K562 (cell line): ENCODE measurements at regions not wholly inside any gene's neighbourhood (a gene's known extent, or its start where the extent isn't known, plus 50 kb on each side); places are given as distances from the start of the nearest gene placed in this dataset.

ENCODE experiments used
- BCOR ChIP-seq: fragments of 450-650 bp; IDR thresholded peaks from 2 replicates; pipeline ENCODE4 v1.6.1; 2016
- COPS2 ChIP-seq: fragments of 450-650 bp; conservative IDR thresholded peaks from 2 replicates; pipeline ENCODE4 v1.6.1; 2016; ENCODE audit warnings: mild to moderate bottlenecking, moderate library complexity
- EP400 ChIP-seq: fragments of 450-650 bp; IDR thresholded peaks from 2 replicates; pipeline ENCODE4 v1.6.1; 2017; ENCODE audit warnings: antibody characterized with exemption, mild to moderate bottlenecking, moderate library complexity
- HCFC1 ChIP-seq: IDR thresholded peaks from 2 replicates; pipeline ENCODE4 v1.6.1; 2012; ENCODE audit warnings: low read depth, low read length, improper control_type of control experiment
- HIVEP1 ChIP-seq: fragments of 250-450 bp; sonication (Bioruptor Pico); IDR thresholded peaks from 2 replicates; pipeline ENCODE4 v1.4.0; 2020; ENCODE audit warnings: mild to moderate bottlenecking
- HNRNPH1 ChIP-seq: fragments of 200-400 bp; formaldehyde crosslinking; optimal IDR thresholded peaks from 2 replicates; pipeline ENCODE3; 2017; ENCODE audit warnings: low read depth, mild to moderate bottlenecking, low read length, moderate library complexity
- HSF4 ChIP-seq: fragments of 250-450 bp; sonication (Bioruptor Pico); IDR thresholded peaks from 2 replicates; pipeline ENCODE4 v2.1.2; 2022; ENCODE audit warnings: mild to moderate bottlenecking, moderate library complexity, borderline replicate concordance
- L3MBTL2 ChIP-seq: fragments of 450-650 bp; IDR thresholded peaks from 2 replicates; pipeline ENCODE4 v1.6.1; 2016; ENCODE audit warnings: mild to moderate bottlenecking, moderate library complexity
- MAFK ChIP-seq: IDR thresholded peaks from 2 replicates; pipeline ENCODE4 v1.6.1; 2011; ENCODE audit warnings: low read length, improper control_type of control experiment
- MCM5 ChIP-seq: fragments of 450-650 bp; IDR thresholded peaks from 2 replicates; pipeline ENCODE4 v1.6.1; 2016; ENCODE audit warnings: low read depth
- MXI1 ChIP-seq: IDR thresholded peaks from 2 replicates; pipeline ENCODE4 v1.6.1; 2011; ENCODE audit warnings: low read depth, mild to moderate bottlenecking, improper control_type of control experiment, low read length
- OTX1 ChIP-seq: fragments of 450-650 bp; formaldehyde crosslinking; IDR thresholded peaks from 2 replicates; pipeline ENCODE4 v1.4.0; 2022; ENCODE audit warnings: mild to moderate bottlenecking
- RFX5 ChIP-seq: IDR thresholded peaks from 2 replicates; pipeline ENCODE4 v1.6.1; 2011; ENCODE audit warnings: low read depth, mild to moderate bottlenecking, improper control_type of control experiment, low read length
- RFX7 ChIP-seq: fragments of 250-450 bp; sonication (Bioruptor Pico); IDR thresholded peaks from 2 replicates; pipeline ENCODE4 v1.5.1; 2021; ENCODE audit warnings: mild to moderate bottlenecking
- SIN3A ChIP-seq, 2 experiments: fragments of 150-350 bp in 1 of 2; IDR thresholded peaks; 2 replicates each; pipeline ENCODE4 v1.6.1; 2011 to 2016; ENCODE audit warnings: borderline replicate concordance in 2 of 2, low read depth in 2 of 2, low read length in 2 of 2, mild to moderate bottlenecking in 2 of 2, moderate library complexity in 2 of 2; ENCODE audit not compliant: control insufficient read depth in 1 of 2
- XRCC4 ChIP-seq: IDR thresholded peaks from one replicate; pipeline ENCODE4 v1.6.1; 2011; ENCODE audit not compliant: insufficient read depth, insufficient read length; ENCODE audit errors: extremely low read depth
- ZFP30 ChIP-seq: fragments of 250-450 bp; sonication (Bioruptor Pico); IDR thresholded peaks from 2 replicates; pipeline ENCODE4 v1.8.0; 2022; ENCODE audit warnings: moderate library complexity, mild to moderate bottlenecking, inconsistent platforms, borderline replicate concordance
- ZNF311 ChIP-seq: fragments of 250-450 bp; sonication (Bioruptor Pico); IDR thresholded peaks from 2 replicates; pipeline ENCODE4 v1.4.0; 2020; ENCODE audit warnings: mild to moderate bottlenecking, moderate library complexity
- ZNF785 ChIP-seq: fragments of 250-450 bp; sonication (Bioruptor Pico); IDR thresholded peaks from 2 replicates; pipeline ENCODE4 v1.4.0; 2020; ENCODE audit warnings: mild to moderate bottlenecking
- TF ChIP-seq, protein P1 (sequence below): fragments of 250-450 bp; sonication (Bioruptor Pico); IDR thresholded peaks from 2 replicates; pipeline ENCODE4 v1.8.0; 2022; ENCODE audit warnings: inconsistent platforms
- TF ChIP-seq, protein P2 (sequence below): fragments of 450-650 bp; IDR thresholded peaks from 2 replicates; pipeline ENCODE4 v1.6.1; 2018; ENCODE audit warnings: mild to moderate bottlenecking, low read depth; ENCODE audit not compliant: partially characterized antibody
- TF ChIP-seq, protein P3 (sequence below): fragments of 250-450 bp; sonication (Bioruptor Pico); IDR thresholded peaks from 2 replicates; pipeline ENCODE4 v1.5.0; 2022; ENCODE audit warnings: mild to moderate bottlenecking
- TF ChIP-seq, protein P4 (sequence below): conservative IDR thresholded peaks from 2 replicates; pipeline ENCODE4 v1.6.1; 2011; ENCODE audit warnings: low read depth, mild to moderate bottlenecking, low read length; ENCODE audit not compliant: control insufficient read depth

DNA sequence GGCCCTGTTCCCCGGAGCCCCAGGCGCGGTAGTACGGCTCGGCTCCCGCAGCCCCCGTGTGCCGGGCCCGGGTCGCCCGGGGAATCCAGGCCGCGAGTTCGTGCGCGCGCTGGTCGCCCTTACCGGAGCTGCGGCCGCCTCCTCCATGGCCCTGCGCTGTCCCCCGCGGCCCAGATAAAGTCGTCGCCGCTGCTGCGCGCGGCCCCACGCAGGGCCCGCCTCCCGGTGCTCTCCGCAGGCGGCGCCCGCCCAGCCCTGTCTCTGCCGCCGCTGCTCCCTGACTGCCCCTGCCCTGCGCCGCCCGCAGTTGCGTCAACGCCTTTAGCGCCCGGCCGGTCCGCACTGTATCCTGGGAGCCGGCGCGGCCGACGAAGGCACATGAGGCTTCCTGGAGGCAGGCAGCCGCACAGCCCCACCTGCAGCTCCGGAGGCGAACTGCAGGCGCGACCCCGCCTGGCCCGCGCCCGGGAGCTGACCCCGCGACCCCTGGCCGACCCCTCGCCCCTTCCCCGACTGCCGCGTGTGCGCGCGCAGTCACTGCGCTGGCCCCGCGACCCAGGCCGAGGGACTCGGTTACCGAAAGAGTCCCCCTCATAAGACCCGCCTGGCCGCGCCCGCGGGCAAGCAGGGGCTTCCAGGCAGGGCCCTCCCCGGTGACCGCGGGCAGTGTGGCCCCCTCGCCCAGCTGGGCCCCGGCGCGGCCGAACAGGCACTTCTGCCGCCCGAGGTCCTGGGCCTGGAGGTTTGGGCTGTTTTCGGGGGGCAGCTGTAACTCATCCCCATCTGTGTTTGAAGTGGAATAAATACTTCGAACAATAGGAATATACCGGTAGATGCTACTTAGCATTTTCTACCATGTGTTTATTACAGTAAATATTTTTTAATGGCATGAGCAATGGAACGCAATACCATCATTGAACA is 127.1 kb upstream of the ZNF746 start (continued):
- TF ChIP-seq RFX7 (CRISPR knock-in tag) (no peak), MAFK (no peak; the same call in 1 of the 2 replicates), MXI1 (0 out of 2 replicates have a peak, but pooled peaks have one; percentile 51), ZFP30 (CRISPR knock-in tag) (no peak), HNRNPH1 (no peak), MCM5 (no peak), RFX5 (0 out of 2 replicates have a peak, but pooled peaks have one; percentile 12), EP400 (peak; percentile 76; the same call in 1 of the 2 replicates), ZNF311 (CRISPR knock-in tag) (no peak), BCOR (no peak), XRCC4 (no peak), COPS2 (no peak), L3MBTL2 (peak; percentile 78), OTX1 (CRISPR knock-in tag) (no peak), ZNF785 (no peak), SIN3A (IDR thresholded peaks at IDR 0.05; ENCODE audit: borderline replicate concordance in 2 of 2, control insufficient read depth in 1 of 2, low read depth in 2 of 2, low read length in 2 of 2) (peak; percentile 44 to 92; a peak in 3 of 4 replicates), HIVEP1 (CRISPR knock-in tag) (no peak), HCFC1 (peak; percentile 84), HSF4 (CRISPR knock-in tag) (no peak)
- TF ChIP-seq, protein P1, sequence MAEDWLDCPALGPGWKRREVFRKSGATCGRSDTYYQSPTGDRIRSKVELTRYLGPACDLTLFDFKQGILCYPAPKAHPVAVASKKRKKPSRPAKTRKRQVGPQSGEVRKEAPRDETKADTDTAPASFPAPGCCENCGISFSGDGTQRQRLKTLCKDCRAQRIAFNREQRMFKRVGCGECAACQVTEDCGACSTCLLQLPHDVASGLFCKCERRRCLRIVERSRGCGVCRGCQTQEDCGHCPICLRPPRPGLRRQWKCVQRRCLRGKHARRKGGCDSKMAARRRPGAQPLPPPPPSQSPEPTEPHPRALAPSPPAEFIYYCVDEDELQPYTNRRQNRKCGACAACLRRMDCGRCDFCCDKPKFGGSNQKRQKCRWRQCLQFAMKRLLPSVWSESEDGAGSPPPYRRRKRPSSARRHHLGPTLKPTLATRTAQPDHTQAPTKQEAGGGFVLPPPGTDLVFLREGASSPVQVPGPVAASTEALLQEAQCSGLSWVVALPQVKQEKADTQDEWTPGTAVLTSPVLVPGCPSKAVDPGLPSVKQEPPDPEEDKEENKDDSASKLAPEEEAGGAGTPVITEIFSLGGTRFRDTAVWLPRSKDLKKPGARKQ (CRISPR knock-in tag), result no peak
- TF ChIP-seq, protein P2, sequence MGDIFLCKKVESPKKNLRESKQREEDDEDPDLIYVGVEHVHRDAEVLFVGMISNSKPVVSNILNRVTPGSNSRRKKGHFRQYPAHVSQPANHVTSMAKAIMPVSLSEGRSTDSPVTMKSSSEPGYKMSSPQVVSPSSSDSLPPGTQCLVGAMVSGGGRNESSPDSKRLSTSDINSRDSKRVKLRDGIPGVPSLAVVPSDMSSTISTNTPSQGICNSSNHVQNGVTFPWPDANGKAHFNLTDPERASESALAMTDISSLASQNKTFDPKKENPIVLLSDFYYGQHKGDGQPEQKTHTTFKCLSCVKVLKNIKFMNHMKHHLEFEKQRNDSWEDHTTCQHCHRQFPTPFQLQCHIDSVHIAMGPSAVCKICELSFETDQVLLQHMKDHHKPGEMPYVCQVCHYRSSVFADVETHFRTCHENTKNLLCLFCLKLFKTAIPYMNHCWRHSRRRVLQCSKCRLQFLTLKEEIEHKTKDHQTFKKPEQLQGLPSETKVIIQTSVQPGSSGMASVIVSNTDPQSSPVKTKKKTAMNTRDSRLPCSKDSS, result no peak
- TF ChIP-seq, protein P3, sequence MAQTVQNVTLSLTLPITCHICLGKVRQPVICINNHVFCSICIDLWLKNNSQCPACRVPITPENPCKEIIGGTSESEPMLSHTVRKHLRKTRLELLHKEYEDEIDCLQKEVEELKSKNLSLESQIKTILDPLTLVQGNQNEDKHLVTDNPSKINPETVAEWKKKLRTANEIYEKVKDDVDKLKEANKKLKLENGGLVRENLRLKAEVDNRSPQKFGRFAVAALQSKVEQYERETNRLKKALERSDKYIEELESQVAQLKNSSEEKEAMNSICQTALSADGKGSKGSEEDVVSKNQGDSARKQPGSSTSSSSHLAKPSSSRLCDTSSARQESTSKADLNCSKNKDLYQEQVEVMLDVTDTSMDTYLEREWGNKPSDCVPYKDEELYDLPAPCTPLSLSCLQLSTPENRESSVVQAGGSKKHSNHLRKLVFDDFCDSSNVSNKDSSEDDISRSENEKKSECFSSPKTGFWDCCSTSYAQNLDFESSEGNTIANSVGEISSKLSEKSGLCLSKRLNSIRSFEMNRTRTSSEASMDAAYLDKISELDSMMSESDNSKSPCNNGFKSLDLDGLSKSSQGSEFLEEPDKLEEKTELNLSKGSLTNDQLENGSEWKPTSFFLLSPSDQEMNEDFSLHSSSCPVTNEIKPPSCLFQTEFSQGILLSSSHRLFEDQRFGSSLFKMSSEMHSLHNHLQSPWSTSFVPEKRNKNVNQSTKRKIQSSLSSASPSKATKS (CRISPR knock-in tag), result no peak
- TF ChIP-seq, protein P4, sequence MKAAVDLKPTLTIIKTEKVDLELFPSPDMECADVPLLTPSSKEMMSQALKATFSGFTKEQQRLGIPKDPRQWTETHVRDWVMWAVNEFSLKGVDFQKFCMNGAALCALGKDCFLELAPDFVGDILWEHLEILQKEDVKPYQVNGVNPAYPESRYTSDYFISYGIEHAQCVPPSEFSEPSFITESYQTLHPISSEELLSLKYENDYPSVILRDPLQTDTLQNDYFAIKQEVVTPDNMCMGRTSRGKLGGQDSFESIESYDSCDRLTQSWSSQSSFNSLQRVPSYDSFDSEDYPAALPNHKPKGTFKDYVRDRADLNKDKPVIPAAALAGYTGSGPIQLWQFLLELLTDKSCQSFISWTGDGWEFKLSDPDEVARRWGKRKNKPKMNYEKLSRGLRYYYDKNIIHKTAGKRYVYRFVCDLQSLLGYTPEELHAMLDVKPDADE, result peak; percentile 82
